ENCODE measurements at regions not wholly inside any gene's neighbourhood (a gene's known extent, or its start where the extent isn't known, plus 50 kb on each side); places are given as distances from the start of the nearest gene placed in this dataset.
"Not testable (repeated sequence)": the region's sequence is repeated elsewhere in the genome, so short reads cannot be mapped to it uniquely, and the experiment has no call there.

- DNase-seq (ENCODE audit: low spot score) = no peak
Measured at GRCh38 chr16:88200896-88201185, 181.9 kb upstream of the ZNF469 start.

- DNase-seq (ENCODE audit: low spot score) = not testable (repeated sequence)
Measured at GRCh38 chr16:88201611-88202010, 181.1 kb upstream of the ZNF469 start.

GRCh38 chr16:88202207-88202745 is 180.5 kb upstream of the ZNF469 start:
- no peak for DNase-seq (ENCODE audit: low spot score)

GRCh38 chr16:88202856-88203681 is 179.7 kb upstream of the ZNF469 start:
- not testable (repeated sequence) for DNase-seq (ENCODE audit: low spot score)

- DNase-seq (ENCODE audit: low spot score) = not testable (repeated sequence)
Measured at GRCh38 chr16:88204131-88205110, 178.3 kb upstream of the ZNF469 start.

GRCh38 chr16:88205482-88205881 is 177.3 kb upstream of the ZNF469 start:
- DNase-seq (ENCODE audit: low spot score) = not testable (repeated sequence)

GRCh38 chr16:88206006-88206405 is 176.8 kb upstream of the ZNF469 start:
- DNase-seq (ENCODE audit: low spot score) = not testable (repeated sequence)

- not testable (repeated sequence) for DNase-seq (ENCODE audit: low spot score)
Measured at GRCh38 chr16:88206516-88206915, 176.2 kb upstream of the ZNF469 start.

GRCh38 chr16:88208112-88208511 is 174.6 kb upstream of the ZNF469 start:
- DNase-seq (ENCODE audit: low spot score) = no peak

GRCh38 chr16:88208776-88209175 is 174.0 kb upstream of the ZNF469 start:
- DNase-seq (ENCODE audit: low spot score) = not testable (repeated sequence)

- DNase-seq (ENCODE audit: low spot score) = not testable (repeated sequence)
Measured at GRCh38 chr16:88209579-88209978, 173.2 kb upstream of the ZNF469 start.

- not testable (repeated sequence) for DNase-seq (ENCODE audit: low spot score)
Measured at GRCh38 chr16:88213937-88214336, 168.8 kb upstream of the ZNF469 start.

GRCh38 chr16:88221001-88221761 is 161.6 kb upstream of the ZNF469 start:
- not testable (repeated sequence) for DNase-seq (ENCODE audit: low spot score)

- not testable (repeated sequence) for DNase-seq (ENCODE audit: low spot score)
Measured at GRCh38 chr16:88223696-88224095, 159.1 kb upstream of the ZNF469 start.

- not testable (repeated sequence) for DNase-seq (ENCODE audit: low spot score)
Measured at GRCh38 chr16:88224131-88224898, 158.4 kb upstream of the ZNF469 start.

GRCh38 chr16:88225640-88226230 is 157.0 kb upstream of the ZNF469 start:
- DNase-seq (ENCODE audit: low spot score) = not testable (repeated sequence)

- DNase-seq (ENCODE audit: low spot score) = not testable (repeated sequence)
Measured at GRCh38 chr16:88226302-88226701, 156.5 kb upstream of the ZNF469 start.

- DNase-seq (ENCODE audit: low spot score) = not testable (repeated sequence)
Measured at GRCh38 chr16:88227026-88227721, 155.6 kb upstream of the ZNF469 start.

- not testable (repeated sequence) for DNase-seq (ENCODE audit: low spot score)
Measured at GRCh38 chr16:88227722-88228482, 154.9 kb upstream of the ZNF469 start.
